ENCODE measurements at regions not wholly inside any gene's neighbourhood (a gene's known extent, or its start where the extent isn't known, plus 50 kb on each side); places are given as distances from the start of the nearest gene placed in this dataset.

DNA sequence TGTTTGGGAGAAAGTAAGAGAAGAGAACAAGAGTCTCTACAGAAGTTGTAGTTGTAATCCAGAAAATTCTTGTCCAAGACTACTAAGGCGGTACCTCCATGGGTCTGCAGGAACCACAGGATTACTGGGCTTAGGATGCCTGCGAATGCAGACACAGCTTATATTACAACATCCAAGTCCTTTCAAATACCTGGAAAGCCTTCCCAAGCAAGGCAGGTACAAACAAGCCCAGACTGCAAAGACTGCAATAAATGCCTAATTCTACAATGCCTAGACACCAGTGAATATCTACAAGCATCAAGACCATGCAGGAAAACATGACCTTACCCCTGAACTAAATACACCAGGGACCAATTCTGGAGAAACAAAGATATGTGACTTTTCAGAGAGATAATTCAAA, 178.2 kb downstream of the ARL4A start:
- TF ChIP-seq, protein P1, sequence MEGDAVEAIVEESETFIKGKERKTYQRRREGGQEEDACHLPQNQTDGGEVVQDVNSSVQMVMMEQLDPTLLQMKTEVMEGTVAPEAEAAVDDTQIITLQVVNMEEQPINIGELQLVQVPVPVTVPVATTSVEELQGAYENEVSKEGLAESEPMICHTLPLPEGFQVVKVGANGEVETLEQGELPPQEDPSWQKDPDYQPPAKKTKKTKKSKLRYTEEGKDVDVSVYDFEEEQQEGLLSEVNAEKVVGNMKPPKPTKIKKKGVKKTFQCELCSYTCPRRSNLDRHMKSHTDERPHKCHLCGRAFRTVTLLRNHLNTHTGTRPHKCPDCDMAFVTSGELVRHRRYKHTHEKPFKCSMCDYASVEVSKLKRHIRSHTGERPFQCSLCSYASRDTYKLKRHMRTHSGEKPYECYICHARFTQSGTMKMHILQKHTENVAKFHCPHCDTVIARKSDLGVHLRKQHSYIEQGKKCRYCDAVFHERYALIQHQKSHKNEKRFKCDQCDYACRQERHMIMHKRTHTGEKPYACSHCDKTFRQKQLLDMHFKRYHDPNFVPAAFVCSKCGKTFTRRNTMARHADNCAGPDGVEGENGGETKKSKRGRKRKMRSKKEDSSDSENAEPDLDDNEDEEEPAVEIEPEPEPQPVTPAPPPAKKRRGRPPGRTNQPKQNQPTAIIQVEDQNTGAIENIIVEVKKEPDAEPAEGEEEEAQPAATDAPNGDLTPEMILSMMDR (IDR thresholded peaks at IDR 0.05) = no peak
- TF ChIP-seq POLR2A (IDR thresholded peaks at IDR 0.05) (no peak), POLR2AphosphoS5 (IDR thresholded peaks at IDR 0.05) (no peak), EP300 (IDR thresholded peaks at IDR 0.05) (no peak)
